Thyroid gland (tissue), 4 donors: ENCODE measurements at regions not wholly inside any gene's neighbourhood (a gene's known extent, or its start where the extent isn't known, plus 50 kb on each side); places are given as distances from the start of the nearest gene placed in this dataset.

Source experiments
- CTCF ChIP-seq, 6 experiments: fragments of 200-600 bp in 3 of 6; fragments of 450-650 bp in 3 of 6; sonication (generic) in 3 of 6; IDR thresholded peaks; one replicate each; pipeline ENCODE4 v1.5.1; 2016 to 2019; ENCODE audit warnings: antibody characterized with exemption in 6 of 6, mild to moderate bottlenecking in 2 of 6, inconsistent platforms in 1 of 6, moderate library complexity in 1 of 6
- POLR2A ChIP-seq, 2 donors: fragments of 450-650 bp; IDR thresholded peaks; one replicate each; pipeline ENCODE4 v1.6.1; 2017; ENCODE audit warnings: antibody characterized with exemption in 2 of 2, mild to moderate bottlenecking in 2 of 2, moderate library complexity in 1 of 2

- no peak for TF ChIP-seq CTCF (IDR thresholded peaks at IDR 0.05)
- TF ChIP-seq POLR2A (IDR thresholded peaks at IDR 0.05) = no peak
Measured at GRCh38 chr6:141103246-141103645, 1029.5 kb upstream of the GJE1 start.
